K562 (cell line): ENCODE measurements at regions not wholly inside any gene's neighbourhood (a gene's known extent, or its start where the extent isn't known, plus 50 kb on each side); places are given as distances from the start of the nearest gene placed in this dataset.

ENCODE experiments used
- CEBPB ChIP-seq: fragments of 450-650 bp; IDR thresholded peaks from 2 replicates; pipeline ENCODE4 v1.6.1; 2016; ENCODE audit warnings: missing genetic modification characterization, missing compliant biosample characterization
- CHCHD3 ChIP-seq: fragments of 250-450 bp; sonication (Bioruptor Pico); IDR thresholded peaks from 2 replicates; pipeline ENCODE4 v2.1.2; 2022; ENCODE audit warnings: mild to moderate bottlenecking
- GABPA ChIP-seq: fragments of 200-800 bp; sonication (Bioruptor generic); conservative IDR thresholded peaks from 2 replicates; pipeline ENCODE4 v1.6.1; 2016; ENCODE audit warnings: low read depth, missing genetic modification characterization, missing compliant biosample characterization
- KLF1 ChIP-seq: fragments of 450-650 bp; IDR thresholded peaks from 2 replicates; pipeline ENCODE4 v1.6.1; 2016; ENCODE audit warnings: missing genetic modification characterization, missing compliant biosample characterization
- POLR2B ChIP-seq: fragments of 450-650 bp; IDR thresholded peaks from 2 replicates; pipeline ENCODE4 v1.6.1; 2018; ENCODE audit warnings: low read depth; ENCODE audit not compliant: partially characterized antibody
- RAD21 ChIP-seq, 2 experiments: fragments of 250-450 bp in 1 of 2; fragments of 450-650 bp in 1 of 2; sonication (Bioruptor Pico) in 1 of 2; formaldehyde crosslinking in 1 of 2; IDR thresholded peaks in 1 of 2; conservative IDR thresholded peaks in 1 of 2; 2 replicates each; pipeline versions ENCODE4 v1.4.0 to v1.8.0; 2020 to 2022; ENCODE audit warnings: mild to moderate bottlenecking in 2 of 2, moderate library complexity in 1 of 2
- RCOR1 ChIP-seq, 2 experiments: IDR thresholded peaks; 2 replicates each; pipeline ENCODE4 v1.6.1; 2012; ENCODE audit warnings: low read depth in 2 of 2, low read length in 2 of 2, borderline replicate concordance in 1 of 2, improper control_type of control experiment in 1 of 2
- SAFB ChIP-seq: fragments of 200-400 bp; formaldehyde crosslinking; IDR thresholded peaks from 2 replicates; pipeline ENCODE4 v1.6.1; 2017; ENCODE audit warnings: low read depth, low read length, borderline replicate concordance
- SP1 ChIP-seq: sonication (generic); formaldehyde crosslinking; IDR thresholded peaks from 2 replicates; pipeline ENCODE4 v1.8.1; 2022; ENCODE audit warnings: mild to moderate bottlenecking, missing genetic modification reagents
- ZNF212 ChIP-seq: fragments of 450-650 bp; formaldehyde crosslinking; IDR thresholded peaks from 2 replicates; pipeline ENCODE4 v1.4.0; 2020; ENCODE audit warnings: mild to moderate bottlenecking
- TF ChIP-seq, protein P1 (sequence below), 2 experiments: fragments of 450-650 bp in 1 of 2; sonication (generic) in 1 of 2; formaldehyde crosslinking in 1 of 2; IDR thresholded peaks; 2 replicates each; pipeline versions ENCODE4 v1.7.1 to v1.9.0; 2016 to 2022; ENCODE audit warnings: inconsistent platforms in 1 of 2, mild to moderate bottlenecking in 1 of 2, missing genetic modification reagents in 1 of 2
- TF ChIP-seq, protein P2 (sequence below): sonication (generic); formaldehyde crosslinking; IDR thresholded peaks from 2 replicates; pipeline ENCODE4 v1.8.0; 2022; ENCODE audit warnings: mild to moderate bottlenecking, missing genetic modification reagents
- TF ChIP-seq, protein P3 (sequence below), 3 experiments: IDR thresholded peaks in 2 of 3; conservative IDR thresholded peaks in 1 of 3; 2 replicates each; pipeline ENCODE4 v1.5.1; 2011 to 2012; ENCODE audit warnings: low read length in 3 of 3, mild to moderate bottlenecking in 3 of 3, control low read depth in 2 of 3, improper control_type of control experiment in 1 of 3, inconsistent platforms in 1 of 3, low read depth in 1 of 3, mixed read lengths in 1 of 3, moderate library complexity in 1 of 3; ENCODE audit not compliant: insufficient read depth in 2 of 3
- TF ChIP-seq, protein P4 (sequence below): conservative IDR thresholded peaks from 2 replicates; pipeline ENCODE4 v1.6.1; 2011; ENCODE audit warnings: low read depth, mild to moderate bottlenecking, low read length; ENCODE audit not compliant: control insufficient read depth

DNA sequence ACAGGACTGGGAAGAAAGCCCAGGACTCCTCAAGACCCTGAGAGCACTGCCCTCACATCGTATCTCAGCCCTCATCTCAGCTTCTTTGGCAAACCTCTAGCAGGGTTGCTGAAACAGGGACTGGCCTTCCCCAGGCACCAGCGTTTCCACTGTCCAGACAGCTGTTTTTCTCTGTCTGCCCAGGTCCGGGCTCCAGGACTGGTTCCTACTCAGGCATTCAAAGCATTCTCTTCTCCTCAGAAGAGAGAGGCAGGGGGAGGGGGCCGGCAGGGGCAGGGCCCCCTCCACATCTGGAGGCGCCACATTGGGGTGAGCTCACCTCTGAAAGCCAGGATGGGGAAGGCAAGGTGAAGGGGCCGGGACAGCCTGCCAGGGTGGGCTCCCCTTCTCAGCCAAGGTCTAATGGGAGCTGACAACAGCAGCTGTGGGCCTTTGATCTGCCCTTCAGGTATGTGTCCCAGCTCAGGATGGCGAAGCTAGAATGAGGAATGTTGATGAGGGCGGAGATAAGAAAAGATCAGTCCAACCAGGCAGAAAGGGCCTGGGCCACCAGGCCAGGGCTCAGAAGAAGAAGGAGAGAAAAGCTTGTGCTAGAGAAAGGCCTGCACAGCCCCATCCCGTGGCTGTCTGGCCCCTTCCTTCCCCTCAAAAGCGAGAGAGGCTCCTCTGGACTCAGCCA, 60.4 kb downstream of the PJA1 start:
- no peak for TF ChIP-seq CEBPB (tag)
- TF ChIP-seq, protein P1, sequence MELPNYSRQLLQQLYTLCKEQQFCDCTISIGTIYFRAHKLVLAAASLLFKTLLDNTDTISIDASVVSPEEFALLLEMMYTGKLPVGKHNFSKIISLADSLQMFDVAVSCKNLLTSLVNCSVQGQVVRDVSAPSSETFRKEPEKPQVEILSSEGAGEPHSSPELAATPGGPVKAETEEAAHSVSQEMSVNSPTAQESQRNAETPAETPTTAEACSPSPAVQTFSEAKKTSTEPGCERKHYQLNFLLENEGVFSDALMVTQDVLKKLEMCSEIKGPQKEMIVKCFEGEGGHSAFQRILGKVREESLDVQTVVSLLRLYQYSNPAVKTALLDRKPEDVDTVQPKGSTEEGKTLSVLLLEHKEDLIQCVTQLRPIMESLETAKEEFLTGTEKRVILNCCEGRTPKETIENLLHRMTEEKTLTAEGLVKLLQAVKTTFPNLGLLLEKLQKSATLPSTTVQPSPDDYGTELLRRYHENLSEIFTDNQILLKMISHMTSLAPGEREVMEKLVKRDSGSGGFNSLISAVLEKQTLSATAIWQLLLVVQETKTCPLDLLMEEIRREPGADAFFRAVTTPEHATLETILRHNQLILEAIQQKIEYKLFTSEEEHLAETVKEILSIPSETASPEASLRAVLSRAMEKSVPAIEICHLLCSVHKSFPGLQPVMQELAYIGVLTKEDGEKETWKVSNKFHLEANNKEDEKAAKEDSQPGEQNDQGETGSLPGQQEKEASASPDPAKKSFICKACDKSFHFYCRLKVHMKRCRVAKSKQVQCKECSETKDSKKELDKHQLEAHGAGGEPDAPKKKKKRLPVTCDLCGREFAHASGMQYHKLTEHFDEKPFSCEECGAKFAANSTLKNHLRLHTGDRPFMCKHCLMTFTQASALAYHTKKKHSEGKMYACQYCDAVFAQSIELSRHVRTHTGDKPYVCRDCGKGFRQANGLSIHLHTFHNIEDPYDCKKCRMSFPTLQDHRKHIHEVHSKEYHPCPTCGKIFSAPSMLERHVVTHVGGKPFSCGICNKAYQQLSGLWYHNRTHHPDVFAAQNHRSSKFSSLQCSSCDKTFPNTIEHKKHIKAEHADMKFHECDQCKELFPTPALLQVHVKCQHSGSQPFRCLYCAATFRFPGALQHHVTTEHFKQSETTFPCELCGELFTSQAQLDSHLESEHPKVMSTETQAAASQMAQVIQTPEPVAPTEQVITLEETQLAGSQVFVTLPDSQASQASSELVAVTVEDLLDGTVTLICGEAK (IDR thresholded peaks at IDR 0.05), result no peak
- TF ChIP-seq, protein P1 (CRISPR knock-in tag; IDR thresholded peaks at IDR 0.05), result no peak
- TF ChIP-seq POLR2B, result no peak
- TF ChIP-seq, protein P2, sequence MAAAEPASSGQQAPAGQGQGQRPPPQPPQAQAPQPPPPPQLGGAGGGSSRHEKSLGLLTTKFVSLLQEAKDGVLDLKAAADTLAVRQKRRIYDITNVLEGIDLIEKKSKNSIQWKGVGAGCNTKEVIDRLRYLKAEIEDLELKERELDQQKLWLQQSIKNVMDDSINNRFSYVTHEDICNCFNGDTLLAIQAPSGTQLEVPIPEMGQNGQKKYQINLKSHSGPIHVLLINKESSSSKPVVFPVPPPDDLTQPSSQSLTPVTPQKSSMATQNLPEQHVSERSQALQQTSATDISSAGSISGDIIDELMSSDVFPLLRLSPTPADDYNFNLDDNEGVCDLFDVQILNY (CRISPR knock-in tag), result no peak
- TF ChIP-seq GABPA (tag), result no peak
- TF ChIP-seq CHCHD3, result no peak
- TF ChIP-seq, protein P3, sequence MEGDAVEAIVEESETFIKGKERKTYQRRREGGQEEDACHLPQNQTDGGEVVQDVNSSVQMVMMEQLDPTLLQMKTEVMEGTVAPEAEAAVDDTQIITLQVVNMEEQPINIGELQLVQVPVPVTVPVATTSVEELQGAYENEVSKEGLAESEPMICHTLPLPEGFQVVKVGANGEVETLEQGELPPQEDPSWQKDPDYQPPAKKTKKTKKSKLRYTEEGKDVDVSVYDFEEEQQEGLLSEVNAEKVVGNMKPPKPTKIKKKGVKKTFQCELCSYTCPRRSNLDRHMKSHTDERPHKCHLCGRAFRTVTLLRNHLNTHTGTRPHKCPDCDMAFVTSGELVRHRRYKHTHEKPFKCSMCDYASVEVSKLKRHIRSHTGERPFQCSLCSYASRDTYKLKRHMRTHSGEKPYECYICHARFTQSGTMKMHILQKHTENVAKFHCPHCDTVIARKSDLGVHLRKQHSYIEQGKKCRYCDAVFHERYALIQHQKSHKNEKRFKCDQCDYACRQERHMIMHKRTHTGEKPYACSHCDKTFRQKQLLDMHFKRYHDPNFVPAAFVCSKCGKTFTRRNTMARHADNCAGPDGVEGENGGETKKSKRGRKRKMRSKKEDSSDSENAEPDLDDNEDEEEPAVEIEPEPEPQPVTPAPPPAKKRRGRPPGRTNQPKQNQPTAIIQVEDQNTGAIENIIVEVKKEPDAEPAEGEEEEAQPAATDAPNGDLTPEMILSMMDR (IDR thresholded peaks at IDR 0.05 in 2 of 3, conservative IDR thresholded peaks at IDR 0.05 in 1 of 3; ENCODE audit: insufficient read depth in 2 of 3, low read depth in 1 of 3, low read length in 3 of 3), result no peak
- no peak for TF ChIP-seq KLF1 (tag)
- no peak for TF ChIP-seq SAFB
- TF ChIP-seq SP1 (CRISPR knock-in tag), result no peak
- no peak for TF ChIP-seq RCOR1 (IDR thresholded peaks at IDR 0.05; ENCODE audit: borderline replicate concordance in 1 of 2, low read depth in 2 of 2, low read length in 2 of 2)
- no peak for TF ChIP-seq ZNF212
- TF ChIP-seq, protein P4, sequence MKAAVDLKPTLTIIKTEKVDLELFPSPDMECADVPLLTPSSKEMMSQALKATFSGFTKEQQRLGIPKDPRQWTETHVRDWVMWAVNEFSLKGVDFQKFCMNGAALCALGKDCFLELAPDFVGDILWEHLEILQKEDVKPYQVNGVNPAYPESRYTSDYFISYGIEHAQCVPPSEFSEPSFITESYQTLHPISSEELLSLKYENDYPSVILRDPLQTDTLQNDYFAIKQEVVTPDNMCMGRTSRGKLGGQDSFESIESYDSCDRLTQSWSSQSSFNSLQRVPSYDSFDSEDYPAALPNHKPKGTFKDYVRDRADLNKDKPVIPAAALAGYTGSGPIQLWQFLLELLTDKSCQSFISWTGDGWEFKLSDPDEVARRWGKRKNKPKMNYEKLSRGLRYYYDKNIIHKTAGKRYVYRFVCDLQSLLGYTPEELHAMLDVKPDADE, result no peak
- no peak for TF ChIP-seq RAD21 (CRISPR knock-in tag; conservative IDR thresholded peaks at IDR 0.05 in 1 of 2, IDR thresholded peaks at IDR 0.05 in 1 of 2)
